Adipocyte (in vitro differentiated cells): ENCODE measurements at regions not wholly inside any gene's neighbourhood (a gene's known extent, or its start where the extent isn't known, plus 50 kb on each side); places are given as distances from the start of the nearest gene placed in this dataset.
"Not testable (repeated sequence)": the region's sequence is repeated elsewhere in the genome, so short reads cannot be mapped to it uniquely, and the experiment has no call there.

Experiments
- DNase-seq: peaks from one replicate; pipeline ENCODE4 v3.0.0-alpha.2; 2015; ENCODE audit warnings: low read depth
- H3K27me3 ChIP-seq: replicated peaks from 2 replicates; pipeline ENCODE4 v1.7.0; 2013; ENCODE audit warnings: mild to moderate bottlenecking, low read length, moderate library complexity; ENCODE audit not compliant: control insufficient read depth, insufficient read depth
- H3K36me3 ChIP-seq: 2 replicates; pipeline ENCODE4 v1.7.0; 2013; ENCODE audit warnings: low read length, mild to moderate bottlenecking, moderate library complexity; ENCODE audit not compliant: control insufficient read depth, insufficient read depth, severe bottlenecking
- H3K4me1 ChIP-seq: 2 replicates; pipeline ENCODE4 v1.7.0; 2013; ENCODE audit warnings: mild to moderate bottlenecking, low read length, moderate library complexity; ENCODE audit not compliant: control insufficient read depth, insufficient read depth
- H3K4me3 ChIP-seq: 2 replicates; pipeline ENCODE4 v1.7.0; 2013; ENCODE audit warnings: mild to moderate bottlenecking, low read length, moderate library complexity
- H3K9ac ChIP-seq: 2 replicates; pipeline ENCODE4 v1.7.0; 2013; ENCODE audit warnings: mild to moderate bottlenecking, low read length, moderate library complexity
- H3K9me3 ChIP-seq: 2 replicates; pipeline ENCODE4 v1.7.0; 2013; ENCODE audit warnings: mild to moderate bottlenecking, low read length, moderate library complexity; ENCODE audit not compliant: control insufficient read depth

- no peak overlapping the region for H3K4me3 ChIP-seq
- no peaks in the 10 kb centered on the region for H3K27me3 ChIP-seq
- no peaks in the 10 kb centered on the region for H3K4me1 ChIP-seq
- no peaks in the 10 kb centered on the region for H3K9me3 ChIP-seq
- H3K36me3 ChIP-seq = no peaks in the 10 kb centered on the region
- H3K9ac ChIP-seq = no peak overlapping the region
- no peak for DNase-seq
Measured at GRCh38 chr4:58368221-58368620, 1258.0 kb upstream of the IGFBP7 start.

- Histone ChIP-seq H3K4me3 (no peak overlapping the region), H3K36me3 (no peaks in the 10 kb centered on the region), H3K4me1 (no peaks in the 10 kb centered on the region), H3K9ac (no peak overlapping the region), H3K27me3 (no peaks in the 10 kb centered on the region), H3K9me3 (peaks cover 8% of the 10 kb centered on the region)
- DNase-seq = no peak
Measured at GRCh38 chr4:58360354-58361133, 1250.4 kb upstream of the IGFBP7 start.

GRCh38 chr4:58359590-58359989, 1249.4 kb upstream of the IGFBP7 start:
- Histone ChIP-seq H3K27me3 (no peaks in the 10 kb centered on the region), H3K36me3 (no peaks in the 10 kb centered on the region), H3K9ac (no peak overlapping the region), H3K4me3 (no peak overlapping the region), H3K9me3 (peaks cover 10% of the 10 kb centered on the region), H3K4me1 (no peaks in the 10 kb centered on the region)
- DNase-seq = no peak

GRCh38 chr4:58357947-58358346, 1247.8 kb upstream of the IGFBP7 start:
- DNase-seq = no peak
- Histone ChIP-seq H3K9ac (no peak overlapping the region), H3K9me3 (peaks cover 10% of the 10 kb centered on the region), H3K36me3 (no peaks in the 10 kb centered on the region), H3K4me1 (no peaks in the 10 kb centered on the region), H3K27me3 (no peaks in the 10 kb centered on the region), H3K4me3 (no peak overlapping the region)

- no peak overlapping the region for H3K9ac ChIP-seq
- no peaks in the 10 kb centered on the region for H3K9me3 ChIP-seq
Measured at GRCh38 chr4:58325070-58325469, 1214.9 kb upstream of the IGFBP7 start.

GRCh38 chr4:58313444-58313843, 1203.3 kb upstream of the IGFBP7 start:
- Histone ChIP-seq H3K36me3 (no peaks in the 10 kb centered on the region), H3K4me3 (no peak overlapping the region), H3K9ac (no peak overlapping the region), H3K9me3 (no peaks in the 10 kb centered on the region), H3K27me3 (no peaks in the 10 kb centered on the region), H3K4me1 (no peaks in the 10 kb centered on the region)
- DNase-seq = no peak

More at GRCh38 chr4:58325070-58325469, 1214.9 kb upstream of the IGFBP7 start:
- no peak for DNase-seq
- Histone ChIP-seq H3K4me1 (no peaks in the 10 kb centered on the region), H3K27me3 (no peaks in the 10 kb centered on the region), H3K36me3 (no peaks in the 10 kb centered on the region), H3K4me3 (no peak overlapping the region)

- Histone ChIP-seq H3K4me1 (no peaks in the 10 kb centered on the region), H3K4me3 (no peak overlapping the region), H3K36me3 (no peaks in the 10 kb centered on the region), H3K9ac (no peak overlapping the region), H3K9me3 (no peaks in the 10 kb centered on the region), H3K27me3 (no peaks in the 10 kb centered on the region)
- DNase-seq = no peak
Measured at GRCh38 chr4:58303456-58303855, 1193.3 kb upstream of the IGFBP7 start.

- Histone ChIP-seq H3K4me1 (no peaks in the 10 kb centered on the region), H3K9ac (no peak overlapping the region), H3K27me3 (no peaks in the 10 kb centered on the region), H3K9me3 (no peaks in the 10 kb centered on the region), H3K36me3 (no peaks in the 10 kb centered on the region), H3K4me3 (no peak overlapping the region)
- DNase-seq = peak; percentile 1
Measured at GRCh38 chr4:58301376-58301999, 1191.3 kb upstream of the IGFBP7 start.

- no peaks in the 10 kb centered on the region for H3K27me3 ChIP-seq
- no peak overlapping the region for H3K9ac ChIP-seq
- H3K4me3 ChIP-seq = no peak overlapping the region
- DNase-seq = no peak
- no peaks in the 10 kb centered on the region for H3K36me3 ChIP-seq
- H3K4me1 ChIP-seq = no peaks in the 10 kb centered on the region
- H3K9me3 ChIP-seq = no peaks in the 10 kb centered on the region
Measured at GRCh38 chr4:58286335-58286734, 1176.2 kb upstream of the IGFBP7 start.

GRCh38 chr4:58280928-58281327, 1170.7 kb upstream of the IGFBP7 start:
- not testable (repeated sequence) for DNase-seq, H3K4me1 ChIP-seq, H3K27me3 ChIP-seq, H3K36me3 ChIP-seq, H3K9ac ChIP-seq, H3K9me3 ChIP-seq, H3K4me3 ChIP-seq

- no peaks in the 10 kb centered on the region for H3K36me3 ChIP-seq
Measured at GRCh38 chr4:58275856-58276255, 1165.7 kb upstream of the IGFBP7 start.

More at GRCh38 chr4:58275856-58276255, 1165.7 kb upstream of the IGFBP7 start:
- no peaks in the 10 kb centered on the region for H3K27me3 ChIP-seq
- H3K4me3 ChIP-seq = no peak overlapping the region
- H3K4me1 ChIP-seq = no peaks in the 10 kb centered on the region
- no peaks in the 10 kb centered on the region for H3K9me3 ChIP-seq
- no peak overlapping the region for H3K9ac ChIP-seq
- no peak for DNase-seq
